ENCODE measurements at regions not wholly inside any gene's neighbourhood (a gene's known extent, or its start where the extent isn't known, plus 50 kb on each side); places are given as distances from the start of the nearest gene placed in this dataset.

GRCh38 chrX:21167011-21167410 lies 207.2 kb upstream of the CNKSR2 start:
- DNase-seq = no peak
- H3K27ac ChIP-seq = no peak overlapping the region
- no peak for TF ChIP-seq CTCF (IDR thresholded peaks at IDR 0.05; ENCODE audit: low read depth, low read length, missing control alignments)
- no peaks in the 10 kb centered on the region for H3K36me3 ChIP-seq (replicated peaks)
- H3K27me3 ChIP-seq (replicated peaks) = no peaks in the 10 kb centered on the region
- H3K4me3 ChIP-seq (ENCODE audit: low read depth, low read length) = no peak overlapping the region
- in situ Hi-C loops (cut with HindIII; ENCODE audit: low pct_ligation_motif_present, low sequenced_read_pairs) = no loop called here

- in situ Hi-C loops (cut with HindIII; ENCODE audit: low pct_ligation_motif_present, low sequenced_read_pairs) = no loop called here
- DNase-seq = no peak
- Histone ChIP-seq H3K27ac (no peak overlapping the region), H3K36me3 (replicated peaks) (no peaks in the 10 kb centered on the region), H3K4me3 (ENCODE audit: low read depth, low read length) (no peak overlapping the region), H3K27me3 (replicated peaks) (no peaks in the 10 kb centered on the region)
- TF ChIP-seq CTCF (IDR thresholded peaks at IDR 0.05; ENCODE audit: low read depth, low read length, missing control alignments) = no peak
These were observed 206.7 kb upstream of the CNKSR2 start for GRCh38 chrX:21167494-21167893.

- no peak for TF ChIP-seq CTCF (IDR thresholded peaks at IDR 0.05; ENCODE audit: low read depth, low read length, missing control alignments)
- no peaks in the 10 kb centered on the region for H3K36me3 ChIP-seq (replicated peaks)
- no peak overlapping the region for H3K27ac ChIP-seq
- H3K27me3 ChIP-seq (replicated peaks) = no peaks in the 10 kb centered on the region
- in situ Hi-C loops (cut with HindIII; ENCODE audit: low pct_ligation_motif_present, low sequenced_read_pairs) = no loop called here
- no peak for DNase-seq
- no peak overlapping the region for H3K4me3 ChIP-seq (ENCODE audit: low read depth, low read length)
These were observed 205.6 kb upstream of the CNKSR2 start for GRCh38 chrX:21168401-21169160.

- no peak for TF ChIP-seq CTCF (IDR thresholded peaks at IDR 0.05; ENCODE audit: low read depth, low read length, missing control alignments)
- no peak for DNase-seq
- in situ Hi-C loops (cut with HindIII; ENCODE audit: low pct_ligation_motif_present, low sequenced_read_pairs) = no loop called here
- no peaks in the 10 kb centered on the region for H3K27me3 ChIP-seq (replicated peaks)
- no peak overlapping the region for H3K27ac ChIP-seq
- no peaks in the 10 kb centered on the region for H3K36me3 ChIP-seq (replicated peaks)
- no peak overlapping the region for H3K4me3 ChIP-seq (ENCODE audit: low read depth, low read length)
These were observed 203.0 kb upstream of the CNKSR2 start for GRCh38 chrX:21171181-21171580.

- Histone ChIP-seq H3K27ac (no peak overlapping the region), H3K4me3 (ENCODE audit: low read depth, low read length) (no peak overlapping the region), H3K27me3 (replicated peaks) (no peaks in the 10 kb centered on the region), H3K36me3 (replicated peaks) (no peaks in the 10 kb centered on the region)
- in situ Hi-C loops (cut with HindIII; ENCODE audit: low pct_ligation_motif_present, low sequenced_read_pairs) = no loop called here
- DNase-seq = no peak
- no peak for TF ChIP-seq CTCF (IDR thresholded peaks at IDR 0.05; ENCODE audit: low read depth, low read length, missing control alignments)
These were observed 199.8 kb upstream of the CNKSR2 start for GRCh38 chrX:21174439-21174838.
